Neural progenitor cell (in vitro differentiated cells): ENCODE measurements at regions not wholly inside any gene's neighbourhood (a gene's known extent, or its start where the extent isn't known, plus 50 kb on each side); places are given as distances from the start of the nearest gene placed in this dataset.

Experiments
- CTCF ChIP-seq: fragments of 200-600 bp; sonication (generic); IDR thresholded peaks from 2 replicates; pipeline ENCODE4 v1.5.1; 2017; ENCODE audit warnings: antibody characterized with exemption, mild to moderate bottlenecking
- EZH2 ChIP-seq: fragments of 200-600 bp; sonication (generic); IDR thresholded peaks from 2 replicates; pipeline ENCODE4 v1.6.1; 2017; ENCODE audit warnings: antibody characterized with exemption, mild to moderate bottlenecking, moderate library complexity
- EZH2phosphoT487 ChIP-seq: fragments of 200-600 bp; sonication (generic); IDR thresholded peaks from 2 replicates; pipeline ENCODE4 v1.6.1; 2017; ENCODE audit warnings: antibody characterized with exemption

- TF ChIP-seq CTCF: no peak
- no peak for TF ChIP-seq EZH2
- no peak for TF ChIP-seq EZH2phosphoT487
These were observed 238.2 kb upstream of the OBI1 start for GRCh38 chr13:78897200-78897599.
